ENCODE measurements at regions not wholly inside any gene's neighbourhood (a gene's known extent, or its start where the extent isn't known, plus 50 kb on each side); places are given as distances from the start of the nearest gene placed in this dataset.

- TF ChIP-seq CTCF (conservative IDR thresholded peaks at IDR 0.05; ENCODE audit: low read depth in 2 of 2) (no peak), EZH2phosphoT487 (IDR thresholded peaks at IDR 0.05; ENCODE audit: unreplicated experiment) (no peak), EZH2 (IDR thresholded peaks at IDR 0.05; ENCODE audit: low read depth, unreplicated experiment) (no peak), POLR2AphosphoS5 (IDR thresholded peaks at IDR 0.05; ENCODE audit: low read depth) (no peak), CREB1 (CRISPR knock-in tag; IDR thresholded peaks at IDR 0.05; ENCODE audit: low read depth) (no peak), ZNF331 (CRISPR knock-in tag; IDR thresholded peaks at IDR 0.05; ENCODE audit: low read depth) (no peak), STAT1 (IDR thresholded peaks at IDR 0.05; ENCODE audit: unreplicated experiment) (no peak), JUNB (IDR thresholded peaks at IDR 0.05; ENCODE audit: unreplicated experiment) (no peak), ZNF114 (CRISPR knock-in tag; IDR thresholded peaks at IDR 0.05) (no peak), ETS1 (IDR thresholded peaks at IDR 0.05) (no peak)
- TF ChIP-seq, protein P1, sequence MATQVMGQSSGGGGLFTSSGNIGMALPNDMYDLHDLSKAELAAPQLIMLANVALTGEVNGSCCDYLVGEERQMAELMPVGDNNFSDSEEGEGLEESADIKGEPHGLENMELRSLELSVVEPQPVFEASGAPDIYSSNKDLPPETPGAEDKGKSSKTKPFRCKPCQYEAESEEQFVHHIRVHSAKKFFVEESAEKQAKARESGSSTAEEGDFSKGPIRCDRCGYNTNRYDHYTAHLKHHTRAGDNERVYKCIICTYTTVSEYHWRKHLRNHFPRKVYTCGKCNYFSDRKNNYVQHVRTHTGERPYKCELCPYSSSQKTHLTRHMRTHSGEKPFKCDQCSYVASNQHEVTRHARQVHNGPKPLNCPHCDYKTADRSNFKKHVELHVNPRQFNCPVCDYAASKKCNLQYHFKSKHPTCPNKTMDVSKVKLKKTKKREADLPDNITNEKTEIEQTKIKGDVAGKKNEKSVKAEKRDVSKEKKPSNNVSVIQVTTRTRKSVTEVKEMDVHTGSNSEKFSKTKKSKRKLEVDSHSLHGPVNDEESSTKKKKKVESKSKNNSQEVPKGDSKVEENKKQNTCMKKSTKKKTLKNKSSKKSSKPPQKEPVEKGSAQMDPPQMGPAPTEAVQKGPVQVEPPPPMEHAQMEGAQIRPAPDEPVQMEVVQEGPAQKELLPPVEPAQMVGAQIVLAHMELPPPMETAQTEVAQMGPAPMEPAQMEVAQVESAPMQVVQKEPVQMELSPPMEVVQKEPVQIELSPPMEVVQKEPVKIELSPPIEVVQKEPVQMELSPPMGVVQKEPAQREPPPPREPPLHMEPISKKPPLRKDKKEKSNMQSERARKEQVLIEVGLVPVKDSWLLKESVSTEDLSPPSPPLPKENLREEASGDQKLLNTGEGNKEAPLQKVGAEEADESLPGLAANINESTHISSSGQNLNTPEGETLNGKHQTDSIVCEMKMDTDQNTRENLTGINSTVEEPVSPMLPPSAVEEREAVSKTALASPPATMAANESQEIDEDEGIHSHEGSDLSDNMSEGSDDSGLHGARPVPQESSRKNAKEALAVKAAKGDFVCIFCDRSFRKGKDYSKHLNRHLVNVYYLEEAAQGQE (IDR thresholded peaks at IDR 0.05; ENCODE audit: unreplicated experiment) = no peak
- TF ChIP-seq, protein P2, sequence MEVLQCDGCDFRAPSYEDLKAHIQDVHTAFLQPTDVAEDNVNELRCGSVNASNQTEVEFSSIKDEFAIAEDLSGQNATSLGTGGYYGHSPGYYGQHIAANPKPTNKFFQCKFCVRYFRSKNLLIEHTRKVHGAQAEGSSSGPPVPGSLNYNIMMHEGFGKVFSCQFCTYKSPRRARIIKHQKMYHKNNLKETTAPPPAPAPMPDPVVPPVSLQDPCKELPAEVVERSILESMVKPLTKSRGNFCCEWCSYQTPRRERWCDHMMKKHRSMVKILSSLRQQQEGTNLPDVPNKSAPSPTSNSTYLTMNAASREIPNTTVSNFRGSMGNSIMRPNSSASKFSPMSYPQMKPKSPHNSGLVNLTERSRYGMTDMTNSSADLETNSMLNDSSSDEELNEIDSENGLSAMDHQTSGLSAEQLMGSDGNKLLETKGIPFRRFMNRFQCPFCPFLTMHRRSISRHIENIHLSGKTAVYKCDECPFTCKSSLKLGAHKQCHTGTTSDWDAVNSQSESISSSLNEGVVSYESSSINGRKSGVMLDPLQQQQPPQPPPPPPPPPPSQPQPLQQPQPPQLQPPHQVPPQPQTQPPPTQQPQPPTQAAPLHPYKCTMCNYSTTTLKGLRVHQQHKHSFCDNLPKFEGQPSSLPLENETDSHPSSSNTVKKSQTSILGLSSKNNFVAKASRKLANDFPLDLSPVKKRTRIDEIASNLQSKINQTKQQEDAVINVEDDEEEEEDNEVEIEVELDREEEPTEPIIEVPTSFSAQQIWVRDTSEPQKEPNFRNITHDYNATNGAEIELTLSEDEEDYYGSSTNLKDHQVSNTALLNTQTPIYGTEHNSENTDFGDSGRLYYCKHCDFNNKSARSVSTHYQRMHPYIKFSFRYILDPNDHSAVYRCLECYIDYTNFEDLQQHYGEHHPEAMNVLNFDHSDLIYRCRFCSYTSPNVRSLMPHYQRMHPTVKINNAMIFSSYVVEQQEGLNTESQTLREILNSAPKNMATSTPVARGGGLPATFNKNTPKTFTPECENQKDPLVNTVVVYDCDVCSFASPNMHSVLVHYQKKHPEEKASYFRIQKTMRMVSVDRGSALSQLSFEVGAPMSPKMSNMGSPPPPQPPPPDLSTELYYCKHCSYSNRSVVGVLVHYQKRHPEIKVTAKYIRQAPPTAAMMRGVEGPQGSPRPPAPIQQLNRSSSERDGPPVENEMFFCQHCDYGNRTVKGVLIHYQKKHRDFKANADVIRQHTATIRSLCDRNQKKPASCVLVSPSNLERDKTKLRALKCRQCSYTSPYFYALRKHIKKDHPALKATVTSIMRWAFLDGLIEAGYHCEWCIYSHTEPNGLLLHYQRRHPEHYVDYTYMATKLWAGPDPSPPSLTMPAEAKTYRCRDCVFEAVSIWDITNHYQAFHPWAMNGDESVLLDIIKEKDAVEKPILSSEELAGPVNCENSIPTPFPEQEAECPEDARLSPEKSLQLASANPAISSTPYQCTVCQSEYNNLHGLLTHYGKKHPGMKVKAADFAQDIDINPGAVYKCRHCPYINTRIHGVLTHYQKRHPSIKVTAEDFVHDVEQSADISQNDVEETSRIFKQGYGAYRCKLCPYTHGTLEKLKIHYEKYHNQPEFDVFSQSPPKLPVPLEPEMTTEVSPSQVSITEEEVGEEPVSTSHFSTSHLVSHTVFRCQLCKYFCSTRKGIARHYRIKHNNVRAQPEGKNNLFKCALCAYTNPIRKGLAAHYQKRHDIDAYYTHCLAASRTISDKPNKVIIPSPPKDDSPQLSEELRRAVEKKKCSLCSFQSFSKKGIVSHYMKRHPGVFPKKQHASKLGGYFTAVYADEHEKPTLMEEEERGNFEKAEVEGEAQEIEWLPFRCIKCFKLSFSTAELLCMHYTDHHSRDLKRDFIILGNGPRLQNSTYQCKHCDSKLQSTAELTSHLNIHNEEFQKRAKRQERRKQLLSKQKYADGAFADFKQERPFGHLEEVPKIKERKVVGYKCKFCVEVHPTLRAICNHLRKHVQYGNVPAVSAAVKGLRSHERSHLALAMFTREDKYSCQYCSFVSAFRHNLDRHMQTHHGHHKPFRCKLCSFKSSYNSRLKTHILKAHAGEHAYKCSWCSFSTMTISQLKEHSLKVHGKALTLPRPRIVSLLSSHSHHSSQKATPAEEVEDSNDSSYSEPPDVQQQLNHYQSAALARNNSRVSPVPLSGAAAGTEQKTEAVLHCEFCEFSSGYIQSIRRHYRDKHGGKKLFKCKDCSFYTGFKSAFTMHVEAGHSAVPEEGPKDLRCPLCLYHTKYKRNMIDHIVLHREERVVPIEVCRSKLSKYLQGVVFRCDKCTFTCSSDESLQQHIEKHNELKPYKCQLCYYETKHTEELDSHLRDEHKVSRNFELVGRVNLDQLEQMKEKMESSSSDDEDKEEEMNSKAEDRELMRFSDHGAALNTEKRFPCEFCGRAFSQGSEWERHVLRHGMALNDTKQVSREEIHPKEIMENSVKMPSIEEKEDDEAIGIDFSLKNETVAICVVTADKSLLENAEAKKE (CRISPR knock-in tag; IDR thresholded peaks at IDR 0.05) = no peak
These were observed 63.5 kb upstream of the EN2 start for GRCh38 chr7:155394413-155394812.

Measured in GM23338 (cell line).